HUES64 (cell line): ENCODE measurements at regions not wholly inside any gene's neighbourhood (a gene's known extent, or its start where the extent isn't known, plus 50 kb on each side); places are given as distances from the start of the nearest gene placed in this dataset.

Source experiments
- H3K27ac ChIP-seq: 2 replicates; pipeline ENCODE4 v1.7.0; 2013; ENCODE audit warnings: low read depth, low read length, inconsistent platforms
- H3K27me3 ChIP-seq: 2 replicates; pipeline ENCODE4 v1.6.1; 2013; ENCODE audit warnings: mild to moderate bottlenecking, low read length; ENCODE audit not compliant: insufficient read depth
- H3K36me3 ChIP-seq: 2 replicates; pipeline ENCODE4 v1.6.1; 2013; ENCODE audit warnings: mild to moderate bottlenecking, low read length; ENCODE audit not compliant: insufficient read depth
- H3K4me1 ChIP-seq: 2 replicates; pipeline ENCODE4 v1.6.1; 2013; ENCODE audit warnings: mild to moderate bottlenecking, low read length, moderate library complexity; ENCODE audit not compliant: insufficient read depth
- H3K4me3 ChIP-seq: 2 replicates; pipeline ENCODE4 v1.5.1; 2013; ENCODE audit warnings: mild to moderate bottlenecking, low read length, moderate library complexity
- H3K9ac ChIP-seq: 2 replicates; pipeline ENCODE4 v1.6.1; 2013; ENCODE audit warnings: mild to moderate bottlenecking, low read depth, low read length
- H3K9me3 ChIP-seq: 2 replicates; pipeline ENCODE4 v1.6.1; 2013; ENCODE audit warnings: low read depth, low read length; ENCODE audit not compliant: insufficient read depth
- WGBS: fragments of 150-250, 120-280 bp; methylation state at CpG from one replicate; pipeline ENCODE4 v1.1.7; 2013; ENCODE audit warnings: missing lambda C conversion rate; 5-methylcytosine and 5-hydroxymethylcytosine counted together

GRCh38 chr14:22426711-22427110, 162.3 kb downstream of the DAD1 start:
- Histone ChIP-seq H3K36me3 (no peaks in the 10 kb centered on the region), H3K4me1 (peaks cover 7% of the 10 kb centered on the region), H3K9me3 (no peaks in the 10 kb centered on the region), H3K27me3 (no peaks in the 10 kb centered on the region), H3K9ac (no peak overlapping the region), H3K27ac (no peak overlapping the region), H3K4me3 (no peak overlapping the region)
- 82% methylated on average over 7 of the region's 7 CpGs for WGBS

GRCh38 chr14:22423958-22424357, 165.1 kb downstream of the DAD1 start:
- no peaks in the 10 kb centered on the region for H3K9me3 ChIP-seq
- H3K27me3 ChIP-seq, result no peaks in the 10 kb centered on the region
- H3K4me3 ChIP-seq, result no peak overlapping the region
- H3K27ac ChIP-seq, result no peak overlapping the region
- no peaks in the 10 kb centered on the region for H3K36me3 ChIP-seq
- peaks cover 11% of the 10 kb centered on the region for H3K4me1 ChIP-seq
- 90% methylated on average over 4 of the region's 4 CpGs for WGBS
- H3K9ac ChIP-seq, result no peak overlapping the region

- 90% methylated on average over 3 of the region's 3 CpGs for WGBS
Measured at GRCh38 chr14:22422238-22422637, 166.8 kb downstream of the DAD1 start.

GRCh38 chr14:22420598-22421186, 168.3 kb downstream of the DAD1 start:
- Histone ChIP-seq H3K36me3 (no peaks in the 10 kb centered on the region), H3K9ac (no peak overlapping the region), H3K4me1 (peaks cover 4% of the 10 kb centered on the region; the same call in 1 of the 2 replicates), H3K9me3 (no peaks in the 10 kb centered on the region), H3K4me3 (no peak overlapping the region), H3K27ac (no peak overlapping the region), H3K27me3 (no peaks in the 10 kb centered on the region)
- 92% methylated on average over 3 of the region's 4 CpGs for WGBS

More at GRCh38 chr14:22422238-22422637, 166.8 kb downstream of the DAD1 start:
- H3K9ac ChIP-seq, result no peak overlapping the region
- H3K27me3 ChIP-seq, result no peaks in the 10 kb centered on the region
- no peak overlapping the region for H3K4me3 ChIP-seq
- H3K9me3 ChIP-seq, result no peaks in the 10 kb centered on the region
- peaks cover 4% of the 10 kb centered on the region; the same call in 1 of the 2 replicates for H3K4me1 ChIP-seq
- no peak overlapping the region for H3K27ac ChIP-seq
- H3K36me3 ChIP-seq, result no peaks in the 10 kb centered on the region

GRCh38 chr14:22419620-22420019, 169.4 kb downstream of the DAD1 start:
- H3K27ac ChIP-seq, result no peak overlapping the region
- H3K27me3 ChIP-seq, result no peaks in the 10 kb centered on the region
- H3K9ac ChIP-seq, result no peak overlapping the region
- no peaks in the 10 kb centered on the region for H3K9me3 ChIP-seq
- H3K4me3 ChIP-seq, result no peak overlapping the region
- 98% methylated on average over 3 of the region's 3 CpGs for WGBS
- no peaks in the 10 kb centered on the region for H3K36me3 ChIP-seq
- peaks cover 4% of the 10 kb centered on the region for H3K4me1 ChIP-seq

GRCh38 chr14:22418631-22419030, 170.4 kb downstream of the DAD1 start:
- no peaks in the 10 kb centered on the region for H3K9me3 ChIP-seq
- H3K27ac ChIP-seq, result no peak overlapping the region
- H3K27me3 ChIP-seq, result no peaks in the 10 kb centered on the region
- 85% methylated on average over 5 of the region's 5 CpGs for WGBS
- H3K4me3 ChIP-seq, result no peak overlapping the region
- no peak overlapping the region for H3K9ac ChIP-seq
- H3K36me3 ChIP-seq, result no peaks in the 10 kb centered on the region
- peaks cover 4% of the 10 kb centered on the region for H3K4me1 ChIP-seq

GRCh38 chr14:22417914-22418313, 171.1 kb downstream of the DAD1 start:
- 94% methylated on average over 5 of the region's 5 CpGs for WGBS
- no peaks in the 10 kb centered on the region for H3K36me3 ChIP-seq
- H3K9me3 ChIP-seq, result no peaks in the 10 kb centered on the region
- H3K9ac ChIP-seq, result no peak overlapping the region
- no peak overlapping the region for H3K4me3 ChIP-seq
- H3K4me1 ChIP-seq, result peaks cover 11% of the 10 kb centered on the region
- no peak overlapping the region for H3K27ac ChIP-seq
- no peaks in the 10 kb centered on the region for H3K27me3 ChIP-seq

- H3K4me1 ChIP-seq, result peaks cover 19% of the 10 kb centered on the region
- no peaks in the 10 kb centered on the region for H3K36me3 ChIP-seq
- no peaks in the 10 kb centered on the region for H3K9me3 ChIP-seq
- 74% methylated on average over 2 of the region's 2 CpGs for WGBS
- H3K27me3 ChIP-seq, result no peaks in the 10 kb centered on the region
- no peak overlapping the region for H3K27ac ChIP-seq
- no peak overlapping the region for H3K9ac ChIP-seq
- H3K4me3 ChIP-seq, result no peak overlapping the region
Measured at GRCh38 chr14:22416193-22416592, 172.8 kb downstream of the DAD1 start.

- Histone ChIP-seq H3K27ac (no peak overlapping the region), H3K9ac (no peak overlapping the region), H3K4me1 (peaks cover 19% of the 10 kb centered on the region), H3K36me3 (no peaks in the 10 kb centered on the region), H3K9me3 (no peaks in the 10 kb centered on the region), H3K4me3 (no peak overlapping the region), H3K27me3 (no peaks in the 10 kb centered on the region)
- WGBS, result 100% methylated on average over 1 of the region's 1 CpG
Measured at GRCh38 chr14:22415605-22415959, 173.4 kb downstream of the DAD1 start.

GRCh38 chr14:22414876-22415604, 174.0 kb downstream of the DAD1 start:
- H3K27ac ChIP-seq, result no peak overlapping the region
- no peaks in the 10 kb centered on the region for H3K36me3 ChIP-seq
- peaks cover 19% of the 10 kb centered on the region for H3K4me1 ChIP-seq

GRCh38 chr14:22412926-22413411, 176.1 kb downstream of the DAD1 start:
- no peaks in the 10 kb centered on the region for H3K36me3 ChIP-seq
- no peaks in the 10 kb centered on the region for H3K9me3 ChIP-seq
- H3K9ac ChIP-seq, result no peak overlapping the region
- H3K4me3 ChIP-seq, result no peak overlapping the region
- peaks cover 14% of the 10 kb centered on the region; the same call in 1 of the 2 replicates for H3K4me1 ChIP-seq
- no peak overlapping the region for H3K27ac ChIP-seq
- no peaks in the 10 kb centered on the region for H3K27me3 ChIP-seq
- 58% methylated on average over 5 of the region's 5 CpGs for WGBS

More at GRCh38 chr14:22414876-22415604, 174.0 kb downstream of the DAD1 start:
- no peaks in the 10 kb centered on the region for H3K27me3 ChIP-seq
- no peak overlapping the region for H3K4me3 ChIP-seq
- WGBS, result 82% methylated on average over 2 of the region's 4 CpGs
- H3K9me3 ChIP-seq, result no peaks in the 10 kb centered on the region
- no peak overlapping the region for H3K9ac ChIP-seq
